ENCODE measurements at regions not wholly inside any gene's neighbourhood (a gene's known extent, or its start where the extent isn't known, plus 50 kb on each side); places are given as distances from the start of the nearest gene placed in this dataset.

DNA sequence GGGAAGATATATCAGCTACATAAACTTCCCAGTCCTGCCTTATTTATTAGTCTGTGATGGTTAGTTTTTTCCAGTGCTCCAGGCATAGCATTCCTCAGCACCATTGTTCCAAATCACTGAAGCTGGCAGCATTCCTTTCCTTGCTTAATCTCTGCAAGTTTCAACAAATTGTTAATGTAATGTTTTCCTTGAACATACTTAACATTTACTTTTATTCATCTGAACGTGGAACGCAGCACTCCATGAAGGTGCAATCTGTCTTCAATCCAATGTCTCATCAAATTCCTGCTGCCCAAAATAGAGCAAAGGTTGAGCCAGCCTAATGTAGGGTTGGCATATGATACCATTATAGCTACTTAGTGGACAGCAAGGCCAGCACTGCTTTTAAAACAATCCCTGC is 441.1 kb upstream of the RBFOX1 start:
- intact Hi-C loops (cut with DNase I; ENCODE audit: low total_unique reads), result no loop called here

DNA sequence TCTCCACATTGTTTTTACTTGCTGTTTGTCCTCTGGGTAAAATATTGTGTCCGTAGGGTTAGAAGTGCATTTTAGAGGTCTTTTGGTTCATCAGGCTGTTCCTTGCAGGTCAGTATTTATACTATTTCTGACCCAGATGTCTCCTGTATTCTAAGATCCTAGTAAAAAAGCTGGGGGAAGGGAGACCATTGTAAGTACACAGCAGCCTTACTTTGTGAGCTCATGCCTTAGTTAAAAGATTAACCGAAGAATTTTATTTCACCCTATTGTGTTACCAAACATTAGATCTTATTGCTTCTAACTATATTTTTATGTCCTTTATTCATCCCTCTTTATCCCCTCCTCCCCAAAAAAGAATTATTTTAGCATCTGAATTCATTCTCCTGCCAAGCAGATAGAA is 444.1 kb upstream of the RBFOX1 start:
- TF ChIP-seq, protein P1, sequence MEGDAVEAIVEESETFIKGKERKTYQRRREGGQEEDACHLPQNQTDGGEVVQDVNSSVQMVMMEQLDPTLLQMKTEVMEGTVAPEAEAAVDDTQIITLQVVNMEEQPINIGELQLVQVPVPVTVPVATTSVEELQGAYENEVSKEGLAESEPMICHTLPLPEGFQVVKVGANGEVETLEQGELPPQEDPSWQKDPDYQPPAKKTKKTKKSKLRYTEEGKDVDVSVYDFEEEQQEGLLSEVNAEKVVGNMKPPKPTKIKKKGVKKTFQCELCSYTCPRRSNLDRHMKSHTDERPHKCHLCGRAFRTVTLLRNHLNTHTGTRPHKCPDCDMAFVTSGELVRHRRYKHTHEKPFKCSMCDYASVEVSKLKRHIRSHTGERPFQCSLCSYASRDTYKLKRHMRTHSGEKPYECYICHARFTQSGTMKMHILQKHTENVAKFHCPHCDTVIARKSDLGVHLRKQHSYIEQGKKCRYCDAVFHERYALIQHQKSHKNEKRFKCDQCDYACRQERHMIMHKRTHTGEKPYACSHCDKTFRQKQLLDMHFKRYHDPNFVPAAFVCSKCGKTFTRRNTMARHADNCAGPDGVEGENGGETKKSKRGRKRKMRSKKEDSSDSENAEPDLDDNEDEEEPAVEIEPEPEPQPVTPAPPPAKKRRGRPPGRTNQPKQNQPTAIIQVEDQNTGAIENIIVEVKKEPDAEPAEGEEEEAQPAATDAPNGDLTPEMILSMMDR (IDR thresholded peaks at IDR 0.05), result no peak
- no peak for TF ChIP-seq POLR2A (IDR thresholded peaks at IDR 0.05)
- H3K4me3 ChIP-seq, result no peak overlapping the region
- H3K9me3 ChIP-seq, result no peaks in the 10 kb centered on the region
- no peak overlapping the region for H3K27ac ChIP-seq
- no peaks in the 10 kb centered on the region for H3K4me1 ChIP-seq
- no peaks in the 10 kb centered on the region for H3K27me3 ChIP-seq
- intact Hi-C loops (cut with DNase I; ENCODE audit: low total_unique reads), result no loop called here
- no peak for DNase-seq
- no peaks in the 10 kb centered on the region for H3K36me3 ChIP-seq

More for the DNA sequence above, 441.1 kb upstream of the RBFOX1 start:
- no peak overlapping the region for H3K4me3 ChIP-seq
- no peaks in the 10 kb centered on the region for H3K4me1 ChIP-seq
- no peaks in the 10 kb centered on the region for H3K27me3 ChIP-seq
- no peak overlapping the region for H3K27ac ChIP-seq
- no peak for TF ChIP-seq POLR2A (IDR thresholded peaks at IDR 0.05)
- H3K9me3 ChIP-seq, result no peaks in the 10 kb centered on the region
- H3K36me3 ChIP-seq, result no peaks in the 10 kb centered on the region
- no peak for DNase-seq

DNA sequence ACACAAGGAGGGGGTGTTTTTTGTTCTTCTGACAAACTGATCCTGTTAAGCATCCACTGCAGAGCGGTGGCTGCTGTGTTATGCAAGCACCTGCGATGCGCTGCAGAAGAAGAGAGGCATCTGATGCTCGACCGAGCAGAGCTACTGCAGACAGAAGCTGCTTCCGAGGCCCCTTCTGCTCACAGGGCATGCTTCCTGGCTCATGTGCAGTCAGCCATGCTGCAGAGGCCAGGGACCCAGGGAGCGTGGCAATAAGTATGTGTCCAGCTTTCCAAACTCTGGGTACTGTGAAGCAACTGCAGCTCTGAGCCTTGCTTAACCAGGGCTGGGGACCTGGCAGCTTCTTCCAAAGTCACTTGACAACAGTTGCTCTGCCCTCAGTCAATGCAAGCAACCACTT is 448.6 kb upstream of the RBFOX1 start:
- DNase-seq, result no peak
- Histone ChIP-seq H3K4me1 (no peaks in the 10 kb centered on the region), H3K4me3 (no peak overlapping the region), H3K9me3 (no peaks in the 10 kb centered on the region), H3K27me3 (no peaks in the 10 kb centered on the region), H3K27ac (no peak overlapping the region), H3K36me3 (no peaks in the 10 kb centered on the region)
- intact Hi-C loops (cut with DNase I; ENCODE audit: low total_unique reads), result no loop called here
- no peak for TF ChIP-seq POLR2A (IDR thresholded peaks at IDR 0.05)
- TF ChIP-seq, protein P1 (IDR thresholded peaks at IDR 0.05), result no peak

DNA sequence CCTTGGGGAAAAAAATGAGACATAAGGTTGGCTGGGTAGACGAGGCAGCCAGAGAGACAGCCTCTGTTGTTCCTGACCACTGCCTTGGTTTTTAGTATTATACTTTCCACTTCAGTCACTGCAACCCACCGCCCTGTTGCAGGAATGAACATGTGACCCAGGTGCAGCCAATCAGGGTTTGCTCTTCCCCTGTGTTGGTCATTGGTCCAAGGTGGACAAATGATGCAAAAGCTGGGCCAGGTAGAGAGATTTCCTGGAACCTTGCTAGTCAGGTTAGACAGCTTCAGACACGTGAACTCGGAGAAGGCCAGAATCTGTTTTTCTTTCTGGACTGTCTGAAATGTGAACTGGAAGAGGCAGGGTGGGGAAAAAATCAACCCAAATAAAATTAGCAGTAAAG is 452.4 kb upstream of the RBFOX1 start:
- intact Hi-C loops (cut with DNase I; ENCODE audit: low total_unique reads), result no loop called here
- no peak overlapping the region for H3K27ac ChIP-seq
- H3K9me3 ChIP-seq, result no peaks in the 10 kb centered on the region
- no peaks in the 10 kb centered on the region for H3K27me3 ChIP-seq
- no peaks in the 10 kb centered on the region for H3K36me3 ChIP-seq
- H3K4me1 ChIP-seq, result no peaks in the 10 kb centered on the region
- no peak for DNase-seq
- H3K4me3 ChIP-seq, result no peak overlapping the region
- TF ChIP-seq POLR2A (IDR thresholded peaks at IDR 0.05), result no peak
- TF ChIP-seq, protein P1 (IDR thresholded peaks at IDR 0.05), result no peak

DNA sequence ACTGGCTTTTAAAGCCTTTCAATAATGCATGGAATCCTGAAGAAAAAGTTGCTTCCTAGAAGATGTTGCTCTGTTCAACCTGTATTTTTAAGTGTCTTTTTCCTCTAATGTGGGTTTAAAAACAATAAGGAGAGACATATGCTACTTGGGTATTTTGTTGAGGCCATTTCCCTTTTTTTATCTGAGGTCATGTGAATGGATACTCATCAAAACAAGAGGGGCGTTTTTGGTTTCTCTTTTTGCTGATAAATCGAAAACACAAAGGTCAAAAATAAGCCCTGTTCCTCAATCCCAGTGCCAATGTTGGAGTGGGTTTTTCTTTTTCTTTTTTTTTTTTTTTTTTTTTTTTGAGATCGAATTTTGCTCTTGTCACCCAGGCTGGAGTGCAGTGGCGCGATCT is 468.0 kb upstream of the RBFOX1 start:
- Histone ChIP-seq H3K27me3 (no peaks in the 10 kb centered on the region), H3K4me1 (no peaks in the 10 kb centered on the region), H3K27ac (no peak overlapping the region), H3K9me3 (no peaks in the 10 kb centered on the region), H3K36me3 (no peaks in the 10 kb centered on the region), H3K4me3 (no peak overlapping the region)
- no peak for DNase-seq
- intact Hi-C loops (cut with DNase I; ENCODE audit: low total_unique reads), result no loop called here
- TF ChIP-seq POLR2A (IDR thresholded peaks at IDR 0.05), result no peak
- TF ChIP-seq, protein P1 (IDR thresholded peaks at IDR 0.05), result no peak

DNA sequence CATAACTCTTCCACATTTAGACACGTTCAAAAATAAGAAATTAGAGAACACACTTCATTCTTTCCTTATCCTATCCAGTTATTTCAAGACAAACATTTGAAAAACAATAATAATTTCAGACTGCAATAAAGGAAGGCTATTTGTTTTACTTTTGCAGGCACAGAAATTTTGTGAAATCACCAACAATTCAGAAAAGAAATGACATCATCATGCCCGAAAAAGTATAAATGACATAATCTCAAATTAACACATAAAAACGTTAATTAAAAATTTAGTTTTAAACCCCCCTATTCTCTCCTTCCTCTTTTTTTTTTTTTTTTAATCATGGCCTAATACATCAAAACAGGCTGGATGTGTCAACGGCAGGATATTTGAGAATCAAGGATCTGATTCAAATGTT is 468.4 kb upstream of the RBFOX1 start:
- Histone ChIP-seq H3K4me3 (no peak overlapping the region), H3K36me3 (no peaks in the 10 kb centered on the region), H3K27ac (no peak overlapping the region), H3K27me3 (no peaks in the 10 kb centered on the region), H3K4me1 (no peaks in the 10 kb centered on the region), H3K9me3 (no peaks in the 10 kb centered on the region)
- no peak for TF ChIP-seq POLR2A (IDR thresholded peaks at IDR 0.05)
- TF ChIP-seq, protein P1 (IDR thresholded peaks at IDR 0.05), result no peak
- intact Hi-C loops (cut with DNase I; ENCODE audit: low total_unique reads), result no loop called here
- DNase-seq, result no peak

Measured in uterus (tissue), 3 donors.